GM23338 (cell line): ENCODE measurements at regions not wholly inside any gene's neighbourhood (a gene's known extent, or its start where the extent isn't known, plus 50 kb on each side); places are given as distances from the start of the nearest gene placed in this dataset.

Experiments
- EZH2 ChIP-seq: fragments of 200-600 bp; sonication (generic); IDR thresholded peaks from one replicate; pipeline ENCODE4 v1.8.0; 2017; ENCODE audit warnings: antibody characterized with exemption, mild to moderate bottlenecking, low read depth; ENCODE audit not compliant: unreplicated experiment
- POLR2AphosphoS5 ChIP-seq: IDR thresholded peaks from 2 replicates; pipeline ENCODE4 v1.6.1; 2016; ENCODE audit warnings: antibody characterized with exemption, low read depth
- TF ChIP-seq, protein P1 (sequence below), 2 experiments: fragments of 200-600 bp in 1 of 2; sonication (generic) in 1 of 2; conservative IDR thresholded peaks; 2 replicates each; pipeline versions ENCODE4 v1.5.1 to v1.6.1; 2016 to 2017; ENCODE audit warnings: antibody characterized with exemption in 2 of 2, low read depth in 2 of 2, mild to moderate bottlenecking in 2 of 2, moderate library complexity in 1 of 2

DNA sequence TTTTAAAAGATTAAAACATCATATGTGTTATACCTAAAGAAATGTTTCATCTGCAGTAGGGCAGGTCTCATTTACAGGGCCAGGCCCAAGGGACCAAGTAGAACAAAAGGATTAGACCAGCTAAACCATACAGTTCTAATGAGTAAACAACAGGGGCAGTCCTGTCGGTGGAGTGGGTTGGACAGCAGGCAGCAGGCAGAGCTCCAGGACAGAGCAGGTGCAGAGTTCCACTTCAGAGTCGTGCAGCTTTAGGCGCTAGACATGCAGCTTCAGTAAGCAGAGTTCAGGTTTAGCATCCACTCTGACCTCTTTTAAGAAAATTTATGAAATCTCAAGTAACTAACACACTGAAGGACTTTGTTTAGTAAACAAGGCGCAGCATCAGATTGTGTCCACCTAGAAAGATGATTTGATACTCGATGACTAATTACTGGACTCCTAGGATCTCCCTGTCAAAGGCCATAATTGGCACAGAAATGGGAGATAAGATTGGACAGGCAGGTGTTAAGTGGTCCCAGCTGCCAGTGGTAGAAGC is 487.7 kb upstream of the INTU start:
- TF ChIP-seq, protein P1, sequence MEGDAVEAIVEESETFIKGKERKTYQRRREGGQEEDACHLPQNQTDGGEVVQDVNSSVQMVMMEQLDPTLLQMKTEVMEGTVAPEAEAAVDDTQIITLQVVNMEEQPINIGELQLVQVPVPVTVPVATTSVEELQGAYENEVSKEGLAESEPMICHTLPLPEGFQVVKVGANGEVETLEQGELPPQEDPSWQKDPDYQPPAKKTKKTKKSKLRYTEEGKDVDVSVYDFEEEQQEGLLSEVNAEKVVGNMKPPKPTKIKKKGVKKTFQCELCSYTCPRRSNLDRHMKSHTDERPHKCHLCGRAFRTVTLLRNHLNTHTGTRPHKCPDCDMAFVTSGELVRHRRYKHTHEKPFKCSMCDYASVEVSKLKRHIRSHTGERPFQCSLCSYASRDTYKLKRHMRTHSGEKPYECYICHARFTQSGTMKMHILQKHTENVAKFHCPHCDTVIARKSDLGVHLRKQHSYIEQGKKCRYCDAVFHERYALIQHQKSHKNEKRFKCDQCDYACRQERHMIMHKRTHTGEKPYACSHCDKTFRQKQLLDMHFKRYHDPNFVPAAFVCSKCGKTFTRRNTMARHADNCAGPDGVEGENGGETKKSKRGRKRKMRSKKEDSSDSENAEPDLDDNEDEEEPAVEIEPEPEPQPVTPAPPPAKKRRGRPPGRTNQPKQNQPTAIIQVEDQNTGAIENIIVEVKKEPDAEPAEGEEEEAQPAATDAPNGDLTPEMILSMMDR (conservative IDR thresholded peaks at IDR 0.05; ENCODE audit: low read depth in 2 of 2): no peak
- TF ChIP-seq POLR2AphosphoS5 (no peak), EZH2 (no peak)
